WTC11 (cell line): ENCODE measurements at regions not wholly inside any gene's neighbourhood (a gene's known extent, or its start where the extent isn't known, plus 50 kb on each side); places are given as distances from the start of the nearest gene placed in this dataset.

Experiments
- ATAC-seq: fragments of 200-7000 bp; cut with Tn5 transposase; 2 replicates; pipeline ENCODE4 v1.10.0; 2021; ENCODE audit warnings: mild to moderate bottlenecking, moderate library complexity
- CTCF ChIA-PET: fragments of 300-600 bp; sonication (Branson Sonifier 250); formaldehyde crosslinking; loops from one replicate; lab custom pipeline; 2021; ENCODE audit warnings: antibody characterized with exemption; lab: Charles Lee
- POLR2A ChIA-PET: fragments of 350-600 bp; sonication (Branson Sonifier 250); formaldehyde crosslinking; loops from one replicate; lab custom pipeline; 2021; ENCODE audit warnings: antibody characterized with exemption; lab: Charles Lee
- DNase-seq: peaks from one replicate; pipeline ENCODE4 v3.0.0; 2021; ENCODE audit warnings: low spot score
- H3K27ac Mint-ChIP-seq: 2 replicates; pipeline ENCODE4 v1.8.0; 2021; ENCODE audit warnings: mixed read lengths
- H3K27me3 Mint-ChIP-seq: 2 replicates; pipeline ENCODE4 v1.8.0; 2021; ENCODE audit warnings: low read depth, mild to moderate bottlenecking, moderate library complexity, mixed read lengths
- H3K36me3 Mint-ChIP-seq: 2 replicates; pipeline ENCODE4 v1.8.0; 2021; ENCODE audit warnings: mixed read lengths
- H3K4me1 Mint-ChIP-seq: 2 replicates; pipeline ENCODE4 v1.8.0; 2022; ENCODE audit warnings: mixed read lengths
- H3K4me3 Mint-ChIP-seq: 2 replicates; pipeline ENCODE4 v1.8.0; 2021; ENCODE audit warnings: mild to moderate bottlenecking, moderate library complexity, mixed read lengths
- H3K9me3 Mint-ChIP-seq: 2 replicates; pipeline ENCODE4 v1.8.0; 2021; ENCODE audit warnings: mixed read lengths
- HMGA2 ChIP-seq: fragments of 250-450 bp; sonication (Bioruptor Pico); IDR thresholded peaks from 2 replicates; pipeline ENCODE4 v1.4.0; 2021; ENCODE audit warnings: mild to moderate bottlenecking, moderate library complexity
- NFATC4 ChIP-seq: fragments of 250-450 bp; sonication (Bioruptor Pico); IDR thresholded peaks from 2 replicates; pipeline ENCODE4 v1.9.0; 2021; ENCODE audit warnings: mild to moderate bottlenecking
- NFE2L1 ChIP-seq: sonication (generic); formaldehyde crosslinking; IDR thresholded peaks from 2 replicates; pipeline ENCODE4 v1.8.1; 2023; ENCODE audit warnings: missing genetic modification reagents
- NFYB ChIP-seq: sonication (generic); formaldehyde crosslinking; conservative IDR thresholded peaks from 2 replicates; pipeline ENCODE4 v1.8.0; 2022; ENCODE audit warnings: low read depth, missing genetic modification reagents
- NR1H2 ChIP-seq: sonication (generic); formaldehyde crosslinking; IDR thresholded peaks from 2 replicates; pipeline ENCODE4 v1.9.0; 2021; ENCODE audit warnings: mild to moderate bottlenecking, moderate library complexity, missing genetic modification reagents
- PREB ChIP-seq: sonication (generic); formaldehyde crosslinking; IDR thresholded peaks from 2 replicates; pipeline ENCODE4 v1.8.1; 2022; ENCODE audit warnings: mild to moderate bottlenecking, missing genetic modification reagents, moderate library complexity, borderline replicate concordance
- RELA ChIP-seq: sonication (generic); formaldehyde crosslinking; IDR thresholded peaks from 2 replicates; pipeline ENCODE4 v1.8.1; 2022; ENCODE audit warnings: missing genetic modification reagents, mild to moderate bottlenecking, borderline replicate concordance
- SMAD4 ChIP-seq: sonication (generic); formaldehyde crosslinking; IDR thresholded peaks from 2 replicates; pipeline ENCODE4 v1.8.0; 2022; ENCODE audit warnings: mild to moderate bottlenecking, missing genetic modification reagents
- TEAD1 ChIP-seq: sonication (generic); formaldehyde crosslinking; IDR thresholded peaks from 2 replicates; pipeline ENCODE4 v1.8.0; 2022; ENCODE audit warnings: mild to moderate bottlenecking, missing genetic modification reagents
- TEAD4 ChIP-seq: sonication (generic); formaldehyde crosslinking; IDR thresholded peaks from 2 replicates; pipeline ENCODE4 v1.8.0; 2022; ENCODE audit warnings: mild to moderate bottlenecking, missing genetic modification reagents
- ZNF263 ChIP-seq: sonication (generic); formaldehyde crosslinking; IDR thresholded peaks from 2 replicates; pipeline ENCODE4 v1.8.1; 2022; ENCODE audit warnings: low read depth, mild to moderate bottlenecking, moderate library complexity, missing genetic modification reagents
- ZNF423 ChIP-seq: fragments of 250-450 bp; sonication (Bioruptor Pico); IDR thresholded peaks from 2 replicates; pipeline ENCODE4 v2.1.2; 2022; ENCODE audit warnings: mild to moderate bottlenecking, moderate library complexity
- TF ChIP-seq, protein P1 (sequence below): sonication (generic); formaldehyde crosslinking; IDR thresholded peaks from 2 replicates; pipeline ENCODE4 v1.8.0; 2022; ENCODE audit warnings: missing genetic modification reagents
- TF ChIP-seq, protein P2 (sequence below): sonication (generic); formaldehyde crosslinking; IDR thresholded peaks from 2 replicates; pipeline ENCODE4 v1.8.1; 2022; ENCODE audit warnings: mild to moderate bottlenecking, moderate library complexity, missing genetic modification reagents
- TF ChIP-seq, protein P3 (sequence below): sonication (generic); formaldehyde crosslinking; IDR thresholded peaks from 2 replicates; pipeline ENCODE4 v1.8.0; 2022; ENCODE audit warnings: mild to moderate bottlenecking, missing genetic modification reagents
- TF ChIP-seq, protein P4 (sequence below): sonication (generic); formaldehyde crosslinking; IDR thresholded peaks from 2 replicates; pipeline ENCODE4 v1.8.0; 2023; ENCODE audit warnings: missing genetic modification reagents, mild to moderate bottlenecking, borderline replicate concordance
- TF ChIP-seq, protein P5 (sequence below): fragments of 250-450 bp; sonication (Bioruptor Pico); IDR thresholded peaks from 2 replicates; pipeline ENCODE4 v1.9.0; 2021; ENCODE audit warnings: moderate library complexity, mild to moderate bottlenecking, inconsistent platforms, borderline replicate concordance
- TF ChIP-seq, protein P6 (sequence below): fragments of 250-450 bp; sonication (Bioruptor Pico); IDR thresholded peaks from 2 replicates; pipeline ENCODE4 v1.9.0; 2021; ENCODE audit warnings: mild to moderate bottlenecking
- TF ChIP-seq, protein P7 (sequence below): sonication (generic); formaldehyde crosslinking; IDR thresholded peaks from 2 replicates; pipeline ENCODE4 v1.8.1; 2023; ENCODE audit warnings: mild to moderate bottlenecking, missing genetic modification reagents

DNA sequence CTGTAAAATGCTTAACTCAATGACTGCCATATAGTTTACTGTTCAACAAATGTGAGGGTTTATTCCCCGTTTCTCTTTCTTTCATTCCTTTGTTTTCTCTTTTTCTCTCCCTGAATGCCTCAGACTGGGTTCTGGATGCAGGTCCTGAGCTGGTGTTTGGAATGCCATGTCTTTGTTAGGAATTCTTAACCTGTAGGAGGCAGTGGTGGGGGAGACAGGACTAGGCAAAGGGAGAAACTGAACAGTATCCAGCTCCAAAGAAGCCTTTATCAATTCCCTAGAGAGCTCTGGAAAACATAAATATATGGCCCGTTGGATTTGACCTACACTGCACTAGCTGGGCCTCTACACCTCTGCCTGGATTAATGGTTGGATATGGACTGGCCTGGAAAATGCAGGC is 621.2 kb upstream of the SLC35B3 start:
- ATAC-seq (peak; percentile 80), DNase-seq (no peak)
- Mint-ChIP-seq H3K27me3 (no peaks in the 10 kb centered on the region), H3K4me1 (peaks cover 4% of the 10 kb centered on the region), H3K36me3 (no peaks in the 10 kb centered on the region), H3K9me3 (no peaks in the 10 kb centered on the region)
- ChIA-PET CTCF (interaction anchor here (1.0 to 1.4 kb wide), 6 partner anchors 12 to 115 kb away, joined by 3 to 4 read pairs (median 3); no protein-coding TSS in a partner anchor), POLR2A (no interaction called here)
- TF ChIP-seq SMAD4 (CRISPR knock-in tag), result no peak
- TF ChIP-seq NFE2L1 (CRISPR knock-in tag), result no peak
- no peak for TF ChIP-seq ZNF423 (CRISPR knock-in tag)
- TF ChIP-seq, protein P1, sequence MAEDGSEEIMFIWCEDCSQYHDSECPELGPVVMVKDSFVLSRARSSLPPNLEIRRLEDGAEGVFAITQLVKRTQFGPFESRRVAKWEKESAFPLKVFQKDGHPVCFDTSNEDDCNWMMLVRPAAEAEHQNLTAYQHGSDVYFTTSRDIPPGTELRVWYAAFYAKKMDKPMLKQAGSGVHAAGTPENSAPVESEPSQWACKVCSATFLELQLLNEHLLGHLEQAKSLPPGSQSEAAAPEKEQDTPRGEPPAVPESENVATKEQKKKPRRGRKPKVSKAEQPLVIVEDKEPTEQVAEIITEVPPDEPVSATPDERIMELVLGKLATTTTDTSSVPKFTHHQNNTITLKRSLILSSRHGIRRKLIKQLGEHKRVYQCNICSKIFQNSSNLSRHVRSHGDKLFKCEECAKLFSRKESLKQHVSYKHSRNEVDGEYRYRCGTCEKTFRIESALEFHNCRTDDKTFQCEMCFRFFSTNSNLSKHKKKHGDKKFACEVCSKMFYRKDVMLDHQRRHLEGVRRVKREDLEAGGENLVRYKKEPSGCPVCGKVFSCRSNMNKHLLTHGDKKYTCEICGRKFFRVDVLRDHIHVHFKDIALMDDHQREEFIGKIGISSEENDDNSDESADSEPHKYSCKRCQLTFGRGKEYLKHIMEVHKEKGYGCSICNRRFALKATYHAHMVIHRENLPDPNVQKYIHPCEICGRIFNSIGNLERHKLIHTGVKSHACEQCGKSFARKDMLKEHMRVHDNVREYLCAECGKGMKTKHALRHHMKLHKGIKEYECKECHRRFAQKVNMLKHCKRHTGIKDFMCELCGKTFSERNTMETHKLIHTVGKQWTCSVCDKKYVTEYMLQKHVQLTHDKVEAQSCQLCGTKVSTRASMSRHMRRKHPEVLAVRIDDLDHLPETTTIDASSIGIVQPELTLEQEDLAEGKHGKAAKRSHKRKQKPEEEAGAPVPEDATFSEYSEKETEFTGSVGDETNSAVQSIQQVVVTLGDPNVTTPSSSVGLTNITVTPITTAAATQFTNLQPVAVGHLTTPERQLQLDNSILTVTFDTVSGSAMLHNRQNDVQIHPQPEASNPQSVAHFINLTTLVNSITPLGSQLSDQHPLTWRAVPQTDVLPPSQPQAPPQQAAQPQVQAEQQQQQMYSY (CRISPR knock-in tag), result no peak
- no peak for TF ChIP-seq PREB (CRISPR knock-in tag)
- no peak for TF ChIP-seq NR1H2
- TF ChIP-seq TEAD4 (CRISPR knock-in tag), result no peak
- no peak for TF ChIP-seq NFYB
- TF ChIP-seq, protein P2, sequence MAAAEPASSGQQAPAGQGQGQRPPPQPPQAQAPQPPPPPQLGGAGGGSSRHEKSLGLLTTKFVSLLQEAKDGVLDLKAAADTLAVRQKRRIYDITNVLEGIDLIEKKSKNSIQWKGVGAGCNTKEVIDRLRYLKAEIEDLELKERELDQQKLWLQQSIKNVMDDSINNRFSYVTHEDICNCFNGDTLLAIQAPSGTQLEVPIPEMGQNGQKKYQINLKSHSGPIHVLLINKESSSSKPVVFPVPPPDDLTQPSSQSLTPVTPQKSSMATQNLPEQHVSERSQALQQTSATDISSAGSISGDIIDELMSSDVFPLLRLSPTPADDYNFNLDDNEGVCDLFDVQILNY (CRISPR knock-in tag), result no peak
- TF ChIP-seq ZNF263 (CRISPR knock-in tag), result no peak
- TF ChIP-seq, protein P3, sequence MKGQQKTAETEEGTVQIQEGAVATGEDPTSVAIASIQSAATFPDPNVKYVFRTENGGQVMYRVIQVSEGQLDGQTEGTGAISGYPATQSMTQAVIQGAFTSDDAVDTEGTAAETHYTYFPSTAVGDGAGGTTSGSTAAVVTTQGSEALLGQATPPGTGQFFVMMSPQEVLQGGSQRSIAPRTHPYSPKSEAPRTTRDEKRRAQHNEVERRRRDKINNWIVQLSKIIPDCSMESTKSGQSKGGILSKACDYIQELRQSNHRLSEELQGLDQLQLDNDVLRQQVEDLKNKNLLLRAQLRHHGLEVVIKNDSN (CRISPR knock-in tag), result no peak
- TF ChIP-seq NFATC4, result no peak
- TF ChIP-seq, protein P4, sequence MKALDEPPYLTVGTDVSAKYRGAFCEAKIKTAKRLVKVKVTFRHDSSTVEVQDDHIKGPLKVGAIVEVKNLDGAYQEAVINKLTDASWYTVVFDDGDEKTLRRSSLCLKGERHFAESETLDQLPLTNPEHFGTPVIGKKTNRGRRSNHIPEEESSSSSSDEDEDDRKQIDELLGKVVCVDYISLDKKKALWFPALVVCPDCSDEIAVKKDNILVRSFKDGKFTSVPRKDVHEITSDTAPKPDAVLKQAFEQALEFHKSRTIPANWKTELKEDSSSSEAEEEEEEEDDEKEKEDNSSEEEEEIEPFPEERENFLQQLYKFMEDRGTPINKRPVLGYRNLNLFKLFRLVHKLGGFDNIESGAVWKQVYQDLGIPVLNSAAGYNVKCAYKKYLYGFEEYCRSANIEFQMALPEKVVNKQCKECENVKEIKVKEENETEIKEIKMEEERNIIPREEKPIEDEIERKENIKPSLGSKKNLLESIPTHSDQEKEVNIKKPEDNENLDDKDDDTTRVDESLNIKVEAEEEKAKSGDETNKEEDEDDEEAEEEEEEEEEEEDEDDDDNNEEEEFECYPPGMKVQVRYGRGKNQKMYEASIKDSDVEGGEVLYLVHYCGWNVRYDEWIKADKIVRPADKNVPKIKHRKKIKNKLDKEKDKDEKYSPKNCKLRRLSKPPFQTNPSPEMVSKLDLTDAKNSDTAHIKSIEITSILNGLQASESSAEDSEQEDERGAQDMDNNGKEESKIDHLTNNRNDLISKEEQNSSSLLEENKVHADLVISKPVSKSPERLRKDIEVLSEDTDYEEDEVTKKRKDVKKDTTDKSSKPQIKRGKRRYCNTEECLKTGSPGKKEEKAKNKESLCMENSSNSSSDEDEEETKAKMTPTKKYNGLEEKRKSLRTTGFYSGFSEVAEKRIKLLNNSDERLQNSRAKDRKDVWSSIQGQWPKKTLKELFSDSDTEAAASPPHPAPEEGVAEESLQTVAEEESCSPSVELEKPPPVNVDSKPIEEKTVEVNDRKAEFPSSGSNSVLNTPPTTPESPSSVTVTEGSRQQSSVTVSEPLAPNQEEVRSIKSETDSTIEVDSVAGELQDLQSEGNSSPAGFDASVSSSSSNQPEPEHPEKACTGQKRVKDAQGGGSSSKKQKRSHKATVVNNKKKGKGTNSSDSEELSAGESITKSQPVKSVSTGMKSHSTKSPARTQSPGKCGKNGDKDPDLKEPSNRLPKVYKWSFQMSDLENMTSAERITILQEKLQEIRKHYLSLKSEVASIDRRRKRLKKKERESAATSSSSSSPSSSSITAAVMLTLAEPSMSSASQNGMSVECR (CRISPR knock-in tag), result no peak
- TF ChIP-seq, protein P5, sequence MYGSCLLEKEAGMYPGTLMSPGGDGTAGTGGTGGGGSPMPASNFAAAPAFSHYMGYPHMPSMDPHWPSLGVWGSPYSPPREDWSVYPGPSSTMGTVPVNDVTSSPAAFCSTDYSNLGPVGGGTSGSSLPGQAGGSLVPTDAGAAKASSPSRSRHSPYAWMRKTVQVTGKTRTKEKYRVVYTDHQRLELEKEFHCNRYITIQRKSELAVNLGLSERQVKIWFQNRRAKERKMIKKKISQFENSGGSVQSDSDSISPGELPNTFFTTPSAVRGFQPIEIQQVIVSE (CRISPR knock-in tag), result no peak
- no peak for TF ChIP-seq HMGA2
- TF ChIP-seq TEAD1 (CRISPR knock-in tag), result no peak
- TF ChIP-seq, protein P6, sequence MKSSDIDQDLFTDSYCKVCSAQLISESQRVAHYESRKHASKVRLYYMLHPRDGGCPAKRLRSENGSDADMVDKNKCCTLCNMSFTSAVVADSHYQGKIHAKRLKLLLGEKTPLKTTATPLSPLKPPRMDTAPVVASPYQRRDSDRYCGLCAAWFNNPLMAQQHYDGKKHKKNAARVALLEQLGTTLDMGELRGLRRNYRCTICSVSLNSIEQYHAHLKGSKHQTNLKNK (CRISPR knock-in tag), result no peak
- TF ChIP-seq, protein P7, sequence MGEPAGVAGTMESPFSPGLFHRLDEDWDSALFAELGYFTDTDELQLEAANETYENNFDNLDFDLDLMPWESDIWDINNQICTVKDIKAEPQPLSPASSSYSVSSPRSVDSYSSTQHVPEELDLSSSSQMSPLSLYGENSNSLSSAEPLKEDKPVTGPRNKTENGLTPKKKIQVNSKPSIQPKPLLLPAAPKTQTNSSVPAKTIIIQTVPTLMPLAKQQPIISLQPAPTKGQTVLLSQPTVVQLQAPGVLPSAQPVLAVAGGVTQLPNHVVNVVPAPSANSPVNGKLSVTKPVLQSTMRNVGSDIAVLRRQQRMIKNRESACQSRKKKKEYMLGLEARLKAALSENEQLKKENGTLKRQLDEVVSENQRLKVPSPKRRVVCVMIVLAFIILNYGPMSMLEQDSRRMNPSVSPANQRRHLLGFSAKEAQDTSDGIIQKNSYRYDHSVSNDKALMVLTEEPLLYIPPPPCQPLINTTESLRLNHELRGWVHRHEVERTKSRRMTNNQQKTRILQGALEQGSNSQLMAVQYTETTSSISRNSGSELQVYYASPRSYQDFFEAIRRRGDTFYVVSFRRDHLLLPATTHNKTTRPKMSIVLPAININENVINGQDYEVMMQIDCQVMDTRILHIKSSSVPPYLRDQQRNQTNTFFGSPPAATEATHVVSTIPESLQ (CRISPR knock-in tag), result no peak
- TF ChIP-seq RELA (CRISPR knock-in tag), result no peak
- TF ChIP-seq, all 79 proteins: peak for 0
- H3K4me3 Mint-ChIP-seq, result no peak overlapping the region
- H3K27ac Mint-ChIP-seq, result no peak overlapping the region
